ENCODE measurements at regions not wholly inside any gene's neighbourhood (a gene's known extent, or its start where the extent isn't known, plus 50 kb on each side); places are given as distances from the start of the nearest gene placed in this dataset.
"Not testable (repeated sequence)": the region's sequence is repeated elsewhere in the genome, so short reads cannot be mapped to it uniquely, and the experiment has no call there.

GRCh38 chr3:132987396-132987795 is 50.8 kb upstream of the TMEM108 start:
- DNase-seq: no peak

GRCh38 chr3:132984181-132984580 is 54.0 kb upstream of the TMEM108 start:
- DNase-seq: no peak

- DNase-seq: no peak
These were observed 54.9 kb upstream of the TMEM108 start for GRCh38 chr3:132983143-132983770.

GRCh38 chr3:132981719-132982118 is 56.5 kb upstream of the TMEM108 start:
- DNase-seq: no peak

- DNase-seq: no peak
These were observed 58.1 kb upstream of the TMEM108 start for GRCh38 chr3:132980102-132980501.

- no peak for DNase-seq
These were observed 58.6 kb upstream of the TMEM108 start for GRCh38 chr3:132979606-132980005.

GRCh38 chr3:132978946-132979345 is 59.2 kb upstream of the TMEM108 start:
- DNase-seq: not testable (repeated sequence)

GRCh38 chr3:132978464-132978863 is 59.7 kb upstream of the TMEM108 start:
- DNase-seq: no peak

GRCh38 chr3:132974097-132974496 is 64.1 kb upstream of the TMEM108 start:
- no peak for DNase-seq

GRCh38 chr3:132973441-132973840 is 64.8 kb upstream of the TMEM108 start:
- no peak for DNase-seq

- no peak for DNase-seq
These were observed 65.9 kb upstream of the TMEM108 start for GRCh38 chr3:132972333-132972732.

- no peak for DNase-seq
These were observed 71.8 kb upstream of the TMEM108 start for GRCh38 chr3:132966374-132966773.

GRCh38 chr3:132964266-132964665 is 73.9 kb upstream of the TMEM108 start:
- no peak for DNase-seq

GRCh38 chr3:132963786-132964185 is 74.4 kb upstream of the TMEM108 start:
- no peak for DNase-seq

- no peak for DNase-seq
These were observed 76.2 kb upstream of the TMEM108 start for GRCh38 chr3:132961991-132962390.

- DNase-seq: no peak
These were observed 84.5 kb upstream of the TMEM108 start for GRCh38 chr3:132953683-132954082.

- DNase-seq: no peak
These were observed 110.3 kb upstream of the TMEM108 start for GRCh38 chr3:132927896-132928295.

- DNase-seq: no peak
These were observed 112.1 kb upstream of the TMEM108 start for GRCh38 chr3:132926098-132926497.

GRCh38 chr3:132925256-132925930 is 112.8 kb upstream of the TMEM108 start:
- no peak for DNase-seq

- no peak for DNase-seq
These were observed 122.1 kb upstream of the TMEM108 start for GRCh38 chr3:132916096-132916495.

GRCh38 chr3:132912416-132912753 is 125.8 kb upstream of the TMEM108 start:
- no peak for DNase-seq

GRCh38 chr3:132911741-132912415 is 126.3 kb upstream of the TMEM108 start:
- no peak for DNase-seq

GRCh38 chr3:132907293-132907692 is 130.9 kb upstream of the TMEM108 start:
- no peak for DNase-seq
